Inflammatory macrophage (primary cell): ENCODE measurements at regions not wholly inside any gene's neighbourhood (a gene's known extent, or its start where the extent isn't known, plus 50 kb on each side); places are given as distances from the start of the nearest gene placed in this dataset.
A peak's percentile ranks its signal among the peaks of the same experiment; 100 is the strongest.

Source experiments
- DNase-seq, 2 donors: peaks; one replicate each; pipeline ENCODE4 v3.0.0-alpha.2; 2020 to 2022

- no peak for DNase-seq
These were observed 135.0 kb downstream of the NMUR2 start for GRCh38 chr5:152270096-152270495.

- no peak for DNase-seq
These were observed 135.5 kb downstream of the NMUR2 start for GRCh38 chr5:152269533-152269932.

- DNase-seq = no peak
These were observed 140.3 kb downstream of the NMUR2 start for GRCh38 chr5:152264645-152265254.

- no peak for DNase-seq
These were observed 142.4 kb downstream of the NMUR2 start for GRCh38 chr5:152262667-152263066.

GRCh38 chr5:152260940-152261339 lies 144.1 kb downstream of the NMUR2 start:
- no peak for DNase-seq

GRCh38 chr5:152259702-152260101 lies 145.4 kb downstream of the NMUR2 start:
- no peak for DNase-seq

- no peak for DNase-seq
These were observed 148.5 kb downstream of the NMUR2 start for GRCh38 chr5:152256580-152256979.

GRCh38 chr5:152255411-152255810 lies 149.7 kb downstream of the NMUR2 start:
- DNase-seq = no peak

- DNase-seq = no peak
These were observed 157.2 kb downstream of the NMUR2 start for GRCh38 chr5:152247850-152248385.

GRCh38 chr5:152246401-152246800 lies 158.7 kb downstream of the NMUR2 start:
- DNase-seq = no peak

- DNase-seq = peak in 1 of 2 donors; percentile 26
These were observed 167.5 kb downstream of the NMUR2 start for GRCh38 chr5:152237531-152237930.

GRCh38 chr5:152226191-152226590 lies 178.9 kb downstream of the NMUR2 start:
- no peak for DNase-seq

GRCh38 chr5:152221721-152222629 lies 183.1 kb downstream of the NMUR2 start:
- DNase-seq = no peak

GRCh38 chr5:152218694-152219093 lies 186.4 kb downstream of the NMUR2 start:
- DNase-seq = no peak

GRCh38 chr5:152205804-152206203 lies 199.3 kb downstream of the NMUR2 start:
- no peak for DNase-seq

GRCh38 chr5:152202321-152202720 lies 202.8 kb downstream of the NMUR2 start:
- DNase-seq = no peak

- no peak for DNase-seq
These were observed 211.5 kb downstream of the NMUR2 start for GRCh38 chr5:152193391-152194107.

- no peak for DNase-seq
These were observed 216.8 kb downstream of the NMUR2 start for GRCh38 chr5:152188251-152188650.

- no peak for DNase-seq
These were observed 217.4 kb downstream of the NMUR2 start for GRCh38 chr5:152187668-152188067.

- DNase-seq = no peak
These were observed 219.4 kb downstream of the NMUR2 start for GRCh38 chr5:152185547-152186245.

- DNase-seq = no peak
These were observed 220.8 kb downstream of the NMUR2 start for GRCh38 chr5:152184266-152184665.

GRCh38 chr5:152181461-152181860 lies 223.6 kb downstream of the NMUR2 start:
- DNase-seq = no peak

- no peak for DNase-seq
These were observed 226.8 kb downstream of the NMUR2 start for GRCh38 chr5:152178350-152178699.
